Heart left ventricle (tissue), 13 donors: ENCODE measurements at regions not wholly inside any gene's neighbourhood (a gene's known extent, or its start where the extent isn't known, plus 50 kb on each side); places are given as distances from the start of the nearest gene placed in this dataset.

Experiments
- POLR2A ChIP-seq, 2 donors: fragments of 450-650 bp; IDR thresholded peaks; one replicate each; pipeline ENCODE4 v1.6.1; 2017; ENCODE audit warnings: antibody characterized with exemption in 2 of 2, mild to moderate bottlenecking in 2 of 2, moderate library complexity in 2 of 2
- TF ChIP-seq, protein P1 (sequence below), 12 donors: fragments of 200-600 bp; sonication (generic) in 4 of 12; IDR thresholded peaks; one replicate each; pipeline versions ENCODE4 v1.5.0 to v1.8.0; 2018 to 2022; ENCODE audit warnings: antibody characterized with exemption in 12 of 12, mild to moderate bottlenecking in 5 of 12
- donor health status: ischemic (EF 13 %, LVEDD 7.1; RV severe dilation, severe dysfunction).
- donor health status: DM: no; HTN: yes; CAD: no.
- donor health status: DM: no; HTN: no; CAD: no.
- donor health status: ischemic (EF 25% LVEDD 6.9; RV normal size, moderate dysfunction).
- donor health status: ischemic (EF 25% LVEDD 5.7; RV mildly dilated, moderate dysfunction).
- donor health status: ischemic (EF 35%, LVEDD 5.7; RV mildly dilated, moderate dysfunction).
- donor health status: nonischemic (EF 11% LVEDD 7.7; RV severe dilation, severe dysfunction).
- donor health status: DM: yes; HTN: yes; CAD: no.
- donor health status: PGD.
- donor health status: ischemic (EF 29% LVEDD 5.4; RV normal size, mild dysfunction).
- donor health status: nonischemic (EF 23%, LVEDD 6.1; RV moderate dilation, normal function).

DNA sequence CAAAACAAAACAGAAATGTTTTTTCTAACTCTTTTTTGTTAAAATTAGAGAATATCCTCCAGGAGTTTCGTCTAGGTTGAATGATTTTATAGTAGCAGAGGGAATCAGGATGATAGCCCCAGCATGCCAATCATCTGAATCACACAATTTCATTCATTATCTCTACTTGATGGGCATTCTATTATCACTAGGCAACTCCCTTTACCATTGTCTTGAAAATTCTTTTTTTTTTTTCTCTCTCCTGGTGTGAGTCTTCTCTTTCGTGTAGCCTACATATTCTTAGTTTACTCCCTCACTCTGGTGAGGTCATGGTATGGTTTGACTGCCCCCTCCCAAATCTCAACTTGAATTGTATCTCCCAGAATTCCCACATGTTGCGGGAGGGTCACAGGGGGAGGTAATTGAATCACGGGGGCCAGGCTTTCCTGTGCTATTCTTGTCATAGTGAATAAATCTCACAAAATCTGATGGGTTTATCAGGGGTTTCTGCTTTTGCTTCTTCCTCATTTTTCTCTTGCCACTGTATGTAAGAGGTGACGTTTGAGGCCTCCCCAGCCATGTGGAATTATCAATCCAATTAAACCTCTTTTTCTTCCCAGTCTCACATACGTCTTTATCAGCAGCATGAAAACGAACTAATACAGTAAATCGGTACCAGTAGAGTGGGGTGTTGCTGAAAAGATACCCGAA lies 105.0 kb downstream of the OTUD1 start:
- TF ChIP-seq, protein P1, sequence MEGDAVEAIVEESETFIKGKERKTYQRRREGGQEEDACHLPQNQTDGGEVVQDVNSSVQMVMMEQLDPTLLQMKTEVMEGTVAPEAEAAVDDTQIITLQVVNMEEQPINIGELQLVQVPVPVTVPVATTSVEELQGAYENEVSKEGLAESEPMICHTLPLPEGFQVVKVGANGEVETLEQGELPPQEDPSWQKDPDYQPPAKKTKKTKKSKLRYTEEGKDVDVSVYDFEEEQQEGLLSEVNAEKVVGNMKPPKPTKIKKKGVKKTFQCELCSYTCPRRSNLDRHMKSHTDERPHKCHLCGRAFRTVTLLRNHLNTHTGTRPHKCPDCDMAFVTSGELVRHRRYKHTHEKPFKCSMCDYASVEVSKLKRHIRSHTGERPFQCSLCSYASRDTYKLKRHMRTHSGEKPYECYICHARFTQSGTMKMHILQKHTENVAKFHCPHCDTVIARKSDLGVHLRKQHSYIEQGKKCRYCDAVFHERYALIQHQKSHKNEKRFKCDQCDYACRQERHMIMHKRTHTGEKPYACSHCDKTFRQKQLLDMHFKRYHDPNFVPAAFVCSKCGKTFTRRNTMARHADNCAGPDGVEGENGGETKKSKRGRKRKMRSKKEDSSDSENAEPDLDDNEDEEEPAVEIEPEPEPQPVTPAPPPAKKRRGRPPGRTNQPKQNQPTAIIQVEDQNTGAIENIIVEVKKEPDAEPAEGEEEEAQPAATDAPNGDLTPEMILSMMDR (IDR thresholded peaks at IDR 0.05), result no peak
- TF ChIP-seq POLR2A (IDR thresholded peaks at IDR 0.05), result no peak
